GM12874 (cell line): ENCODE measurements at regions not wholly inside any gene's neighbourhood (a gene's known extent, or its start where the extent isn't known, plus 50 kb on each side); places are given as distances from the start of the nearest gene placed in this dataset.

Experiments
- TF ChIP-seq, protein P1 (sequence below): IDR thresholded peaks from 2 replicates; pipeline ENCODE4 v1.5.1; 2011; ENCODE audit warnings: low read depth, mild to moderate bottlenecking, control low read depth, low read length, moderate library complexity; ENCODE audit not compliant: insufficient read depth

DNA sequence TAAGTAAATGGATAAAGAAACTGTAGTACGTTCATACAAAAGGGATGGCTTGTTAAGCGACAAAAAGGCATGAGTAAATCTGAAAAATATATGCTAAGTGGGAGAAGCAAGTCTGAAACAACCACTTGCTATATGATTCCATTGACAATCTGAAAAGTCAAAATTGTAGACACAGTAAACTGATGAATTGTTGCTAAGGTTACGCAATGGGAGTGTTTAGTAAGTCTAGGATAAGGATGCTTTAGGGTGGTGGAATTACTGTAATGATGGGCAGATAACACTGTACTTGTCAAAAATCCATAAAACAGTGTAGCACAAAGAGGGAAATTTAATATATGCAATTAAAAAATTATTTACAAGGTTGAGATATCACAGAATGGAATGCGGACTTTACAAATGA lies 984.9 kb downstream of the FSCB start:
- TF ChIP-seq, protein P1, sequence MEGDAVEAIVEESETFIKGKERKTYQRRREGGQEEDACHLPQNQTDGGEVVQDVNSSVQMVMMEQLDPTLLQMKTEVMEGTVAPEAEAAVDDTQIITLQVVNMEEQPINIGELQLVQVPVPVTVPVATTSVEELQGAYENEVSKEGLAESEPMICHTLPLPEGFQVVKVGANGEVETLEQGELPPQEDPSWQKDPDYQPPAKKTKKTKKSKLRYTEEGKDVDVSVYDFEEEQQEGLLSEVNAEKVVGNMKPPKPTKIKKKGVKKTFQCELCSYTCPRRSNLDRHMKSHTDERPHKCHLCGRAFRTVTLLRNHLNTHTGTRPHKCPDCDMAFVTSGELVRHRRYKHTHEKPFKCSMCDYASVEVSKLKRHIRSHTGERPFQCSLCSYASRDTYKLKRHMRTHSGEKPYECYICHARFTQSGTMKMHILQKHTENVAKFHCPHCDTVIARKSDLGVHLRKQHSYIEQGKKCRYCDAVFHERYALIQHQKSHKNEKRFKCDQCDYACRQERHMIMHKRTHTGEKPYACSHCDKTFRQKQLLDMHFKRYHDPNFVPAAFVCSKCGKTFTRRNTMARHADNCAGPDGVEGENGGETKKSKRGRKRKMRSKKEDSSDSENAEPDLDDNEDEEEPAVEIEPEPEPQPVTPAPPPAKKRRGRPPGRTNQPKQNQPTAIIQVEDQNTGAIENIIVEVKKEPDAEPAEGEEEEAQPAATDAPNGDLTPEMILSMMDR: no peak

- TF ChIP-seq, protein P1: no peak
These were observed 1003.6 kb downstream of the FSCB start for GRCh38 chr14:43503508-43503907.

DNA sequence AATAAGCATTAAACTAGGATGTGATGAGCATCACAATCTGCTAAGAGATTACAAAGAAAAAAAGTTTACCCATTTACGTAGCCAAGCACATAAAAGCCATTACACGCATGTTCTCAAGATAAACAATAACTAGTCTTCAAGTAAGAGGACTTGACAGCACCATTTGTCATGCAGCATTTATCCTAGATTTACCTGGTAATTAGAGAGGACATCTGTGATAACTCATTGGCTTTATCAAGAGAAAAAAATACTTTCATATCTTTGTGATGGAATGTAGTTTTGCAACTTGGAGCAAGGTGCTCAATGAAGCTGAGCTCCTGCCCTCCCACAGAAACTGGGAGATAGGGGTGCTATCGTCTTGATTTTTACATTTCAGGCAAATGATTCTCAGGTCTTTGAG lies 1023.7 kb downstream of the FSCB start:
- TF ChIP-seq, protein P1: no peak

- TF ChIP-seq, protein P1: no peak
These were observed 1025.2 kb downstream of the FSCB start for GRCh38 chr14:43481864-43482263.

DNA sequence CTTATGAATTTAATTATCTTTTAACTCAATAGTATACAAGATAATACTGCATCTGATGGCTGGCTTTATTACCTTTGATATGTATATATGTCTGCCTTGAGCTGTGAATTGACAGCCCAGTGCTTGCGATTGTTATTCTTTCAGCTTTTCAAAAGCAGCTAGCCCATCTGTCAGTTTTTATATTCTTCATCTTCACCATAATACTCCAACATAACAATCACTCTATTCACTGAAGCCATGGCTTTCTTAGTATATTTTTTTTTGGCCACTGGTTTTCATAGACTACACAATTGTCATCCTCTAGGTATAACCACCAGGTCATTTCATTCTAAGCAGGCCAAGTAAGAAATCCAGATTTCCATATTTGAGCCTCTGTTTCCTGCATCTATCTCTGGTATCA lies 1026.1 kb downstream of the FSCB start:
- TF ChIP-seq, protein P1: no peak

- TF ChIP-seq, protein P1: no peak
These were observed 1027.4 kb downstream of the FSCB start for GRCh38 chr14:43479596-43480195.

DNA sequence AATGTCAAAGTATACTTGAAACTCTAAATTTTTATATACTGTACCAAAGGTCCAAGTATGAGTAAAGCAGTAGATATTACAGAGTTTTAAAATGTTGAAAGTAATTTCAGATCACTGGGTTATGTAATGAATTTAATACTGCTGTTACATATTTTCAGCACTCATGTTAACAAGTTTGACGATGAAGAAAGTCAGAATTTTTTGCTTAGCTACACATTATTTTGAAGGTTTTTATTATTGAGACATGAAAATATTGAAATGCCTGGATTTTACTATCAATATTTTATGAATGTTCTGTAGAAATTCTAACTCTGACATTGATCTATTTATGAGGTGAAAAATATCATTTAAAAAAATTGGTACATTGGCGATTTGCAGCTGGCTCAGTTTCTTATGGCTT lies 1030.3 kb downstream of the FSCB start:
- TF ChIP-seq, protein P1: no peak
